ENCODE measurements at regions not wholly inside any gene's neighbourhood (a gene's known extent, or its start where the extent isn't known, plus 50 kb on each side); places are given as distances from the start of the nearest gene placed in this dataset.

DNA sequence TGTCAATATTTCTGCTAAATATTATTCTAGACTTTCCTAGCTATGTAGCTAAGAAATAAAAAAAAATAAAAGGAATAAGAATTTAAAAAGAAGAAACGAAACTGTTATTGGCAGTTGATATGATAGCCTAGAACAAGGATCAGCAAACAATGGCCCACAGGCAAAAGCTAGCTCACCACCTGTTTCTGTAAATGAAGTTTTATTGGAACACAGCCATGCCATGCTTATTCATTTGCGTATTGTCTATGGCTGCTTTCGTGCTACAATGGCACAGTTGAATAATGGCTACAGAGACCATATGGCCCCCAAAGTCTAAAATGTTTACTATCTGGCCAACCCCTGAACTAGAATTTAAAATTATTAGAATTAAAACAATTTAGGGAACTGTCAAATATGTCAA, 952.6 kb upstream of the MAP3K7 start:
- Histone ChIP-seq H4K20me1 (ENCODE audit: insufficient read depth, low read length) (no peaks in the 10 kb centered on the region), H3K27me3 (replicated peaks; ENCODE audit: insufficient read depth, low read length) (no peaks in the 10 kb centered on the region), H3K4me1 (ENCODE audit: low read length) (no peaks in the 10 kb centered on the region), H3K27ac (ENCODE audit: low read length) (no peak overlapping the region), H3K4me2 (ENCODE audit: low read depth, low read length) (no peak overlapping the region), H3K9me3 (replicated peaks; ENCODE audit: insufficient read depth, low read length) (no peaks in the 10 kb centered on the region; the same call in 1 of the 2 replicates), H3K4me3 (ENCODE audit: low read length) (no peak overlapping the region), H3K9me2 (replicated peaks; ENCODE audit: insufficient read depth, low read length) (no peaks in the 10 kb centered on the region; the same call in 1 of the 2 replicates), H3K36me3 (replicated peaks; ENCODE audit: insufficient read depth, low read length) (no peaks in the 10 kb centered on the region), H3K9ac (ENCODE audit: low read length) (no peak overlapping the region), H3F3A (ENCODE audit: insufficient read depth, low read length) (no peaks in the 10 kb centered on the region), H3K79me2 (ENCODE audit: low read length) (no peaks in the 10 kb centered on the region), H2AFZ (ENCODE audit: low read length) (no peak overlapping the region)
- TF ChIP-seq, protein P1, sequence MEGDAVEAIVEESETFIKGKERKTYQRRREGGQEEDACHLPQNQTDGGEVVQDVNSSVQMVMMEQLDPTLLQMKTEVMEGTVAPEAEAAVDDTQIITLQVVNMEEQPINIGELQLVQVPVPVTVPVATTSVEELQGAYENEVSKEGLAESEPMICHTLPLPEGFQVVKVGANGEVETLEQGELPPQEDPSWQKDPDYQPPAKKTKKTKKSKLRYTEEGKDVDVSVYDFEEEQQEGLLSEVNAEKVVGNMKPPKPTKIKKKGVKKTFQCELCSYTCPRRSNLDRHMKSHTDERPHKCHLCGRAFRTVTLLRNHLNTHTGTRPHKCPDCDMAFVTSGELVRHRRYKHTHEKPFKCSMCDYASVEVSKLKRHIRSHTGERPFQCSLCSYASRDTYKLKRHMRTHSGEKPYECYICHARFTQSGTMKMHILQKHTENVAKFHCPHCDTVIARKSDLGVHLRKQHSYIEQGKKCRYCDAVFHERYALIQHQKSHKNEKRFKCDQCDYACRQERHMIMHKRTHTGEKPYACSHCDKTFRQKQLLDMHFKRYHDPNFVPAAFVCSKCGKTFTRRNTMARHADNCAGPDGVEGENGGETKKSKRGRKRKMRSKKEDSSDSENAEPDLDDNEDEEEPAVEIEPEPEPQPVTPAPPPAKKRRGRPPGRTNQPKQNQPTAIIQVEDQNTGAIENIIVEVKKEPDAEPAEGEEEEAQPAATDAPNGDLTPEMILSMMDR (IDR thresholded peaks at IDR 0.05; ENCODE audit: low read length): no peak
- TF ChIP-seq EZH2phosphoT487 (IDR thresholded peaks at IDR 0.05; ENCODE audit: low read length) (no peak), EZH2 (optimal IDR thresholded peaks at IDR 0.05; ENCODE audit: low read depth, low read length) (no peak)
- no peak for DNase-seq

DNA sequence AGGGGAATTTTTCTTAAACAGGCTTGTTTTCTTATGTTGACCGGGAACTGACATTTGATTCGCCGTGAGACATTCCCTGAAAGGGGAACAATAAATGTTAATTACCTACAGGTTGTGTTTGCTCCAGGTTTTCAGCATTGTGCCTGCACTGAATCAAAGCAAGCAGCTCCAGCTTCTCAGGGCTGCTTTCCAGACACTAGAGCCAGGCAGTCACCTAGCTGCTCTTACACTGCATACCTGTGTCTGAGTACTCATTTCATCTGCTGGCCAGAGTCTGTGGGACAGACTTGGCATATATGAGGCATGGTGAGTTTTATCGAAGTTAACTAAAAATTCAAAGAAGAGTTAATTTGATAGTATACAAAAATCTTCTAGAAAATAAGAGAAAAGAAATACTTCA, 951.8 kb upstream of the MAP3K7 start:
- H3K9me2 ChIP-seq (replicated peaks; ENCODE audit: insufficient read depth, low read length): no peaks in the 10 kb centered on the region; the same call in 1 of the 2 replicates
- H3K27me3 ChIP-seq (replicated peaks; ENCODE audit: insufficient read depth, low read length): no peaks in the 10 kb centered on the region
- no peak overlapping the region for H3K4me3 ChIP-seq (ENCODE audit: low read length)
- no peaks in the 10 kb centered on the region for H3K4me1 ChIP-seq (ENCODE audit: low read length)
- no peak overlapping the region for H3K4me2 ChIP-seq (ENCODE audit: low read depth, low read length)
- no peaks in the 10 kb centered on the region for H3K79me2 ChIP-seq (ENCODE audit: low read length)
- no peak for DNase-seq
- H3K36me3 ChIP-seq (replicated peaks; ENCODE audit: insufficient read depth, low read length): no peaks in the 10 kb centered on the region
- no peaks in the 10 kb centered on the region for H4K20me1 ChIP-seq (ENCODE audit: insufficient read depth, low read length)
- no peaks in the 10 kb centered on the region for H3F3A ChIP-seq (ENCODE audit: insufficient read depth, low read length)
- H3K9ac ChIP-seq (ENCODE audit: low read length): no peak overlapping the region
- H3K27ac ChIP-seq (ENCODE audit: low read length): no peak overlapping the region
- TF ChIP-seq EZH2phosphoT487 (IDR thresholded peaks at IDR 0.05; ENCODE audit: low read length) (no peak), EZH2 (optimal IDR thresholded peaks at IDR 0.05; ENCODE audit: low read depth, low read length) (no peak)
- TF ChIP-seq, protein P1 (IDR thresholded peaks at IDR 0.05; ENCODE audit: low read length): no peak
- no peak overlapping the region for H2AFZ ChIP-seq (ENCODE audit: low read length)
- no peaks in the 10 kb centered on the region; the same call in 1 of the 2 replicates for H3K9me3 ChIP-seq (replicated peaks; ENCODE audit: insufficient read depth, low read length)

DNA sequence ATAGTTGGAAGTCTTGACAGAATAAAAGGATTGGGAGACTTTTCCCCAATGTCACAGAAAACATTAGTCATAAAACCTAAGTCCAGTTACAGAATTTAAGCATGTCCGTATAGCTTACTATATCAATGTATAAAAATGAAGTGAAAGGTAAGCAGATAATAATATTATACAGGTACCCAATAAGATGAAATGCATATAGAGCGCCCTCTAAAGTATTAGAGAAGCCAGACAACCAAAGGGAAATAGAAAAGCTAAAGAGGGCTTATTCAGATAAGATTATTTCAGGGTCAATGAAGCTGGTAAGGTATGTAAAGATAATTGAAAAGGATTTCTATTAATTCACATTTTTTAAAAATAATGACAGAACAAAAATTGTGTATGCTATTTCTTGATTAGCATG, 947.7 kb upstream of the MAP3K7 start:
- no peak overlapping the region for H2AFZ ChIP-seq (ENCODE audit: low read length)
- no peak for DNase-seq
- no peaks in the 10 kb centered on the region; the same call in 1 of the 2 replicates for H3K9me3 ChIP-seq (replicated peaks; ENCODE audit: insufficient read depth, low read length)
- H3K79me2 ChIP-seq (ENCODE audit: low read length): no peaks in the 10 kb centered on the region
- no peaks in the 10 kb centered on the region; the same call in 1 of the 2 replicates for H3K9me2 ChIP-seq (replicated peaks; ENCODE audit: insufficient read depth, low read length)
- no peaks in the 10 kb centered on the region for H3K27me3 ChIP-seq (replicated peaks; ENCODE audit: insufficient read depth, low read length)
- H3K4me1 ChIP-seq (ENCODE audit: low read length): no peaks in the 10 kb centered on the region
- H3K4me3 ChIP-seq (ENCODE audit: low read length): no peak overlapping the region
- no peak overlapping the region for H3K27ac ChIP-seq (ENCODE audit: low read length)
- no peak overlapping the region for H3K9ac ChIP-seq (ENCODE audit: low read length)
- H4K20me1 ChIP-seq (ENCODE audit: insufficient read depth, low read length): no peaks in the 10 kb centered on the region
- H3F3A ChIP-seq (ENCODE audit: insufficient read depth, low read length): no peaks in the 10 kb centered on the region
- no peaks in the 10 kb centered on the region for H3K36me3 ChIP-seq (replicated peaks; ENCODE audit: insufficient read depth, low read length)
- TF ChIP-seq, protein P1 (IDR thresholded peaks at IDR 0.05; ENCODE audit: low read length): no peak
- no peak overlapping the region for H3K4me2 ChIP-seq (ENCODE audit: low read depth, low read length)

Data from MM.1S (cell line).